ENCODE measurements at regions not wholly inside any gene's neighbourhood (a gene's known extent, or its start where the extent isn't known, plus 50 kb on each side); places are given as distances from the start of the nearest gene placed in this dataset.

GRCh38 chr10:49457686-49458085, 61.8 kb upstream of the DRGX start:
- TF ChIP-seq RFX5 (IDR thresholded peaks at IDR 0.05; ENCODE audit: low read depth, low read length) (no peak), CTCF (IDR thresholded peaks at IDR 0.05 in 2 of 3, conservative IDR thresholded peaks at IDR 0.05 in 1 of 3; ENCODE audit: control insufficient read depth in 2 of 3, extremely low read depth in 1 of 3, insufficient read depth in 1 of 3, low read depth in 3 of 3, low read length in 3 of 3) (no peak), SIX5 (IDR thresholded peaks at IDR 0.05; ENCODE audit: low read depth, low read length, severe bottlenecking) (no peak), SMC3 (IDR thresholded peaks at IDR 0.05; ENCODE audit: borderline replicate concordance, low read length) (no peak), ZNF622 (IDR thresholded peaks at IDR 0.05) (no peak), POLR2AphosphoS5 (IDR thresholded peaks at IDR 0.05; ENCODE audit: low read length) (no peak), IRF3 (IDR thresholded peaks at IDR 0.05) (no peak), POLR2A (IDR thresholded peaks at IDR 0.05; ENCODE audit: low read depth, low read length) (no peak), YY1 (IDR thresholded peaks at IDR 0.05; ENCODE audit: low read depth, low read length) (no peak), EGR1 (IDR thresholded peaks at IDR 0.05; ENCODE audit: borderline replicate concordance in 1 of 2, low read depth in 2 of 2, low read length in 2 of 2) (no peak), E4F1 (IDR thresholded peaks at IDR 0.05; ENCODE audit: borderline replicate concordance, partially characterized antibody) (no peak)

All from GM12878 (cell line).